T-helper 2 cell treated with Interferon-gamma antibody and Interleukin-4, amounts not matched to agents 5 μg/mL and 100 μg/mL, for 36 hours (primary cell): ENCODE measurements at regions not wholly inside any gene's neighbourhood (a gene's known extent, or its start where the extent isn't known, plus 50 kb on each side); places are given as distances from the start of the nearest gene placed in this dataset.

ENCODE experiments used
- DNase-seq: peaks from one replicate; pipeline ENCODE4 v3.0.0; 2021; ENCODE audit warnings: low spot score
- H3K27ac Mint-ChIP-seq: one replicate; pipeline ENCODE4 v1.8.0; 2021; ENCODE audit warnings: mild to moderate bottlenecking, mixed read lengths
- H3K27me3 Mint-ChIP-seq: one replicate; pipeline ENCODE4 v1.8.0; 2021; ENCODE audit warnings: low read depth, mixed read lengths
- H3K36me3 Mint-ChIP-seq: one replicate; pipeline ENCODE4 v1.8.0; 2021; ENCODE audit warnings: low read depth, mixed read lengths
- H3K4me1 Mint-ChIP-seq: one replicate; pipeline ENCODE4 v1.8.0; 2021; ENCODE audit warnings: low read depth, mixed read lengths
- H3K4me3 Mint-ChIP-seq: one replicate; pipeline ENCODE4 v1.8.0; 2022; ENCODE audit warnings: mild to moderate bottlenecking, moderate library complexity, mixed read lengths
- H3K9me3 Mint-ChIP-seq: one replicate; pipeline ENCODE4 v1.8.0; 2021; ENCODE audit warnings: mixed read lengths

- H3K27me3 Mint-ChIP-seq: peaks cover 25% of the 10 kb centered on the region
- no peak for DNase-seq
- H3K36me3 Mint-ChIP-seq: no peaks in the 10 kb centered on the region
- no peak overlapping the region for H3K4me3 Mint-ChIP-seq
- H3K4me1 Mint-ChIP-seq: no peaks in the 10 kb centered on the region
- no peaks in the 10 kb centered on the region for H3K9me3 Mint-ChIP-seq
- H3K27ac Mint-ChIP-seq: no peak overlapping the region
Observed at GRCh38 chr12:113525066-113525465, 53.4 kb upstream of the LHX5 start.

- no peaks in the 10 kb centered on the region for H3K36me3 Mint-ChIP-seq
Observed at GRCh38 chr12:113524495-113524894, 52.8 kb upstream of the LHX5 start.

GRCh38 chr12:113521708-113522107 lies 50.0 kb upstream of the LHX5 start:
- Mint-ChIP-seq H3K9me3 (no peaks in the 10 kb centered on the region), H3K27me3 (peaks cover 52% of the 10 kb centered on the region), H3K27ac (no peak overlapping the region), H3K4me1 (no peaks in the 10 kb centered on the region), H3K4me3 (no peak overlapping the region), H3K36me3 (no peaks in the 10 kb centered on the region)
- DNase-seq: no peak

More at GRCh38 chr12:113524495-113524894, 52.8 kb upstream of the LHX5 start:
- Mint-ChIP-seq H3K27me3 (peaks cover 29% of the 10 kb centered on the region), H3K4me3 (no peak overlapping the region), H3K27ac (no peak overlapping the region), H3K4me1 (no peaks in the 10 kb centered on the region), H3K9me3 (no peaks in the 10 kb centered on the region)
- DNase-seq: no peak
